DOHH2 (cell line): ENCODE measurements at regions not wholly inside any gene's neighbourhood (a gene's known extent, or its start where the extent isn't known, plus 50 kb on each side); places are given as distances from the start of the nearest gene placed in this dataset.

Experiments
- H3F3A ChIP-seq: fragments of 200-600 bp; sonication (generic), shearing (Covaris generic); 2 replicates; pipeline ENCODE4 v1.6.0; 2016; ENCODE audit warnings: antibody characterized with exemption, mild to moderate bottlenecking; ENCODE audit not compliant: control insufficient read depth, insufficient read depth
- H3K27ac ChIP-seq: fragments of 200-600 bp; sonication (generic); 2 replicates; pipeline ENCODE4 v1.5.1; 2014; ENCODE audit warnings: low read depth, mild to moderate bottlenecking, low read length, moderate library complexity
- H3K27me3 ChIP-seq: fragments of 200-600 bp; sonication (generic); 2 replicates; pipeline ENCODE4 v1.6.1; 2014; ENCODE audit warnings: mild to moderate bottlenecking, low read length, mixed read lengths; ENCODE audit not compliant: control insufficient read depth
- H3K36me3 ChIP-seq: fragments of 200-600 bp; sonication (generic); 2 replicates; pipeline ENCODE4 v1.6.1; 2014; ENCODE audit warnings: mild to moderate bottlenecking, low read length, moderate library complexity, mixed read lengths; ENCODE audit not compliant: control insufficient read depth
- H3K4me1 ChIP-seq: fragments of 200-600 bp; sonication (generic); 2 replicates; pipeline ENCODE4 v1.6.1; 2014; ENCODE audit warnings: mild to moderate bottlenecking, low read length, mixed read lengths; ENCODE audit not compliant: control insufficient read depth
- H3K4me2 ChIP-seq: fragments of 200-600 bp; sonication (generic); 2 replicates; pipeline ENCODE4 v1.6.0; 2014; ENCODE audit warnings: mild to moderate bottlenecking, low read length, moderate library complexity
- H3K4me3 ChIP-seq: fragments of 200-600 bp; sonication (generic); 2 replicates; pipeline ENCODE4 v1.5.1; 2014; ENCODE audit warnings: mild to moderate bottlenecking, low read length, mixed read lengths
- H3K79me2 ChIP-seq: fragments of 200-600 bp; sonication (generic); 2 replicates; pipeline ENCODE4 v1.6.1; 2014; ENCODE audit warnings: mild to moderate bottlenecking, low read length, mixed read lengths; ENCODE audit not compliant: control insufficient read depth
- H3K9me2 ChIP-seq: fragments of 200-600 bp; sonication (generic); replicated peaks from 2 replicates; pipeline ENCODE4 v1.6.1; 2014; ENCODE audit warnings: mild to moderate bottlenecking, low read length, mixed read lengths; ENCODE audit not compliant: control insufficient read depth
- H3K9me3 ChIP-seq: fragments of 200-600 bp; sonication (generic); 2 replicates; pipeline ENCODE4 v1.6.1; 2014; ENCODE audit warnings: antibody characterized with exemption, low read length, mixed read lengths; ENCODE audit not compliant: control insufficient read depth, insufficient read depth
- H4K20me1 ChIP-seq: fragments of 200-600 bp; sonication (generic); 2 replicates; pipeline ENCODE4 v1.6.0; 2014; ENCODE audit warnings: low read depth, mild to moderate bottlenecking, antibody characterized with exemption, low read length, moderate library complexity; ENCODE audit not compliant: control insufficient read depth, insufficient read depth
- EZH2phosphoT487 ChIP-seq: fragments of 200-600 bp; sonication (generic); IDR thresholded peaks from 2 replicates; pipeline ENCODE4 v1.6.1; 2017; ENCODE audit warnings: borderline replicate concordance, mild to moderate bottlenecking, antibody characterized with exemption, low read length, moderate library complexity, mixed read lengths
- TF ChIP-seq, protein P1 (sequence below): fragments of 200-600 bp; sonication (generic); IDR thresholded peaks from one replicate; pipeline ENCODE4 v1.5.1; 2014; ENCODE audit warnings: antibody characterized with exemption, mild to moderate bottlenecking, low read depth, low read length; ENCODE audit not compliant: poor library complexity, severe bottlenecking

GRCh38 chr5:96093890-96094381, 132.3 kb upstream of the ELL2 start:
- H3K4me2 ChIP-seq, result no peak overlapping the region
- no peaks in the 10 kb centered on the region for H3K4me1 ChIP-seq
- no peaks in the 10 kb centered on the region for H3F3A ChIP-seq
- no peak overlapping the region for H3K4me3 ChIP-seq
- no peaks in the 10 kb centered on the region for H3K36me3 ChIP-seq
- H4K20me1 ChIP-seq, result no peaks in the 10 kb centered on the region
- TF ChIP-seq, protein P1, sequence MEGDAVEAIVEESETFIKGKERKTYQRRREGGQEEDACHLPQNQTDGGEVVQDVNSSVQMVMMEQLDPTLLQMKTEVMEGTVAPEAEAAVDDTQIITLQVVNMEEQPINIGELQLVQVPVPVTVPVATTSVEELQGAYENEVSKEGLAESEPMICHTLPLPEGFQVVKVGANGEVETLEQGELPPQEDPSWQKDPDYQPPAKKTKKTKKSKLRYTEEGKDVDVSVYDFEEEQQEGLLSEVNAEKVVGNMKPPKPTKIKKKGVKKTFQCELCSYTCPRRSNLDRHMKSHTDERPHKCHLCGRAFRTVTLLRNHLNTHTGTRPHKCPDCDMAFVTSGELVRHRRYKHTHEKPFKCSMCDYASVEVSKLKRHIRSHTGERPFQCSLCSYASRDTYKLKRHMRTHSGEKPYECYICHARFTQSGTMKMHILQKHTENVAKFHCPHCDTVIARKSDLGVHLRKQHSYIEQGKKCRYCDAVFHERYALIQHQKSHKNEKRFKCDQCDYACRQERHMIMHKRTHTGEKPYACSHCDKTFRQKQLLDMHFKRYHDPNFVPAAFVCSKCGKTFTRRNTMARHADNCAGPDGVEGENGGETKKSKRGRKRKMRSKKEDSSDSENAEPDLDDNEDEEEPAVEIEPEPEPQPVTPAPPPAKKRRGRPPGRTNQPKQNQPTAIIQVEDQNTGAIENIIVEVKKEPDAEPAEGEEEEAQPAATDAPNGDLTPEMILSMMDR, result no peak
- no peak for TF ChIP-seq EZH2phosphoT487
- no peaks in the 10 kb centered on the region for H3K27me3 ChIP-seq
- no peaks in the 10 kb centered on the region for H3K9me3 ChIP-seq
- H3K9me2 ChIP-seq, result no peaks in the 10 kb centered on the region
- H3K27ac ChIP-seq, result no peak overlapping the region
- no peaks in the 10 kb centered on the region for H3K79me2 ChIP-seq

DNA sequence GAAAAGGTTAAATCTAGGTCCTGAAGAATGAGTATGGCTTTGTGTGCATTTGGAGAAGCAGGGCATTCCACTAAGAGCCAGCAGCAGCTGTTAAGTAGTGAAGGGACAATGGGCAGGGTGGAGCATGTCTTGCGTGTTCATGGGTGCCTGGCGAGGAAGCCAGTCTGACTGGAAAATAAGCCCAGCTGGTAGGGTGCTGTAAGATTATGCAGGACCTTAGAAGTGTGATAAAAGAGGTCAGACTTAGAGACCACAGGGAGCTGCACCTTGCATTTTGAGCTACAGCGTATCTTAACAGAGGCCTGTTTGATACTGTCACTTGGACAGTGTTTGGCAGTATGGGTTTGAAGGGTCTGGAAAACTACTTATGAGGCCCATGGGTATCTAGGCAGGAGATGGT, 131.7 kb upstream of the ELL2 start:
- no peaks in the 10 kb centered on the region for H3K79me2 ChIP-seq
- H4K20me1 ChIP-seq, result no peaks in the 10 kb centered on the region
- H3K4me3 ChIP-seq, result no peak overlapping the region
- H3K9me3 ChIP-seq, result no peaks in the 10 kb centered on the region
- TF ChIP-seq EZH2phosphoT487, result no peak
- TF ChIP-seq, protein P1, result no peak
- H3K4me1 ChIP-seq, result no peaks in the 10 kb centered on the region
- no peaks in the 10 kb centered on the region for H3K36me3 ChIP-seq
- H3F3A ChIP-seq, result no peaks in the 10 kb centered on the region
- H3K4me2 ChIP-seq, result no peak overlapping the region
- no peaks in the 10 kb centered on the region for H3K27me3 ChIP-seq
- no peak overlapping the region for H3K27ac ChIP-seq
- H3K9me2 ChIP-seq, result no peaks in the 10 kb centered on the region

DNA sequence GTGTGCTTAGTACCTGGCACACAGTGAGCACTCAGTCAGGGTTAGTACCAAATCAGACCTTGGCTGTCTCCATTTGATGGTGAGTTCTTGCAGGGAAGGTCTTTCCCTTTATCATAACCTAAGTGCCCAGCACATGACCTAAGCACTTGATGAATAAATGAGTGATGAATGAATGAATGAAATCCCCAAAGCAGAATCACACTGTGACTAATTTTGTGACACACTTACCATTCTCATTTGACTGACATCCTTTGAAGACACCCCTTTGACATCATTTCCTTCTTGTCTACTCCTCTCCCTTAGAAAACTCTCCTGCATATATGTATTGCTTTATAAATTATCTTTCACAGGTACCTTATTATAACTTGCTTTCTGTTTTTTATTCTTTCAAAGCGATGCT, 130.2 kb upstream of the ELL2 start:
- H3K9me3 ChIP-seq, result no peaks in the 10 kb centered on the region
- H3F3A ChIP-seq, result no peaks in the 10 kb centered on the region
- no peak overlapping the region for H3K4me3 ChIP-seq
- no peak overlapping the region for H3K4me2 ChIP-seq
- no peaks in the 10 kb centered on the region for H3K27me3 ChIP-seq
- no peaks in the 10 kb centered on the region for H4K20me1 ChIP-seq
- no peak overlapping the region for H3K27ac ChIP-seq
- H3K79me2 ChIP-seq, result no peaks in the 10 kb centered on the region
- no peaks in the 10 kb centered on the region for H3K9me2 ChIP-seq
- no peaks in the 10 kb centered on the region for H3K4me1 ChIP-seq
- no peaks in the 10 kb centered on the region for H3K36me3 ChIP-seq
- TF ChIP-seq EZH2phosphoT487, result no peak
- TF ChIP-seq, protein P1, result no peak

- H3K9me2 ChIP-seq, result no peaks in the 10 kb centered on the region
- H4K20me1 ChIP-seq, result no peaks in the 10 kb centered on the region
- H3K4me3 ChIP-seq, result no peak overlapping the region
- H3K9me3 ChIP-seq, result no peaks in the 10 kb centered on the region
- no peaks in the 10 kb centered on the region for H3K79me2 ChIP-seq
- H3K27me3 ChIP-seq, result peaks cover 3% of the 10 kb centered on the region; the same call in 1 of the 2 replicates
- H3K36me3 ChIP-seq, result no peaks in the 10 kb centered on the region
- no peaks in the 10 kb centered on the region for H3K4me1 ChIP-seq
- H3F3A ChIP-seq, result no peaks in the 10 kb centered on the region
- H3K4me2 ChIP-seq, result no peak overlapping the region
- no peak overlapping the region for H3K27ac ChIP-seq
- TF ChIP-seq EZH2phosphoT487, result no peak
- TF ChIP-seq, protein P1, result no peak
These were observed 128.6 kb upstream of the ELL2 start for GRCh38 chr5:96090215-96090614.
